Body of pancreas (tissue), 4 donors: ENCODE measurements at regions not wholly inside any gene's neighbourhood (a gene's known extent, or its start where the extent isn't known, plus 50 kb on each side); places are given as distances from the start of the nearest gene placed in this dataset.

Source experiments
- CTCF ChIP-seq, 7 experiments: fragments of 450-650 bp in 4 of 7; fragments of 200-600 bp in 3 of 7; sonication (generic) in 3 of 7; IDR thresholded peaks; one replicate each; pipeline ENCODE4 v1.5.1; 2016 to 2019; ENCODE audit warnings: antibody characterized with exemption in 7 of 7
- POLR2A ChIP-seq, 3 donors: fragments of 450-650 bp; IDR thresholded peaks; one replicate each; pipeline ENCODE4 v1.6.1; 2016; ENCODE audit warnings: antibody characterized with exemption in 3 of 3, mild to moderate bottlenecking in 2 of 3

GRCh38 chrX:95055991-95056390, 1382.0 kb downstream of the FAM133A start:
- no peak for TF ChIP-seq CTCF (IDR thresholded peaks at IDR 0.05)
- TF ChIP-seq POLR2A (IDR thresholded peaks at IDR 0.05), result no peak
